GM19193 (cell line): ENCODE measurements at regions not wholly inside any gene's neighbourhood (a gene's known extent, or its start where the extent isn't known, plus 50 kb on each side); places are given as distances from the start of the nearest gene placed in this dataset.

Source experiments
- POLR2A ChIP-seq: IDR thresholded peaks from 4 replicates; pipeline ENCODE4 v1.6.1; 2011; ENCODE audit not compliant: insufficient read depth, insufficient read length; ENCODE audit errors: extremely low read depth

DNA sequence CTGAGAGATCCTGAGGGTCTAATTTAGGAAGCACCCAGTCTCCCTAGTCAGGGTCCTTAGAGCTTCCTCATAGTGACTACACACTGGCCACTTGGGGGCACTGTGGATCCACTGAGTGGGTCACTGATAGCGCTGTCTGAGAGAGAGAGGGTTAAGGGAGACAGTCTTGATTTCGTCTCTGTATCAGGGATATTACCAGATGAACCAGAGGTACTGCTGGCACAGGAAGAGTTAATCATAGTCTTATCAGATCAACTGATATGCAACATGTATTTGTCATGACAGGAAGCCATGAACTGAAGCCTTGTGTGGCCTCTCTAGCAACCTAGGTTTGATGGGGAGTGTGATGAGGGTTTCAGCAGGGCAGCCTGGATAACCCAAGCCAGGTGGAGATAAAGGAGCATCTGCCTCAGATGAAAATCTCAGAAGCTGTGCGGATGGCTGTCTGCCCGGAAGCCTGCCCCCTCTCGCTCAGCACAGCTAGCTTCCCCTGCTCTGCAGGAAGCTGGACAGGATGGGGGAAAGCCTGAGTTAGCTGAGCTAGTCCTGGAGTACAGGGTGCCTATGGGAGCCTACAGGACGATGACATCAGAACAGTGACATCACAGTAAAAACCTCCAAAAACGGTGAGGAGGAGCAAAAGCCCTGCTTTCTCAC lies 214.0 kb upstream of the PRSS1 start:
- TF ChIP-seq POLR2A, result no peak

- no peak for TF ChIP-seq POLR2A
Measured at GRCh38 chr7:142534726-142535122, 214.5 kb upstream of the PRSS1 start.

GRCh38 chr7:142533920-142534319 lies 215.4 kb upstream of the PRSS1 start:
- TF ChIP-seq POLR2A, result no peak

- TF ChIP-seq POLR2A, result no peak
Measured at GRCh38 chr7:142529591-142529990, 219.7 kb upstream of the PRSS1 start.

DNA sequence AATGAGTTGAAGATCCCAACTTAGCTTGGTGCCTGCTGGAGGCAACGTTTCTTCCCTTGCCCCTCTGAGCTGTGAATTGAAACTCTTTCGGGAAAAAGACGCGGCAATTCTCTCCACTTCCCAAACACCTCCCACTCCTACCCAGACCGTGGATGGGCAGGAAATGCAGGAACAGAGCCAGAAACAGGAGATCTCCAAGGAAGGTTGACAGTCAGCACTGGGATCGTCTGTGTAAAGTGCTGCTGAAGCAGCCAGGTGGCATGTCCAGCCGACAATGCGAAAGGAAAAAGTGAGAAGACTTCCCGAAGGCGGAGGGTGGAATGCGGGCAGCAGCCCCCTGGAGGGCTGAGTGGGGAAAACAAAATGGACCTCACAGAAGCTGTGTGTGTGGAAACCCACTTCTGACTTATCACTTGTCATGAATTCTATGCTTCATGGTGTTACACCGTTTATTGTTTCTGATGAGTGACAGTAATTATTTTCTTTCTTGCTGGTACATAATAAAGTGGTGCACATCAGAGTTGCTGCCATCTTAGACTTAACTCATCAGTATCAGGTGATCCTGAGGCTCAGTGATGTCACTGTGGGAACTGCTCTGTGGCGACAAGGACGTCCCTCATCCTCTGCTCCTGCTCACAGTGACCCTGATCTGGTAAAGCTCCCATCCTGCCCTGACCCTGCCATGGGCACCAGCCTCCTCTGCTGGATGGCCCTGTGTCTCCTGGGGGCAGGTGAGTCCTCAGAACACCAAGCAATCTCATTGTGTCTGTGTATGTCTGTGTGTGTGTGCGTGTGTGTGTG lies 220.5 kb upstream of the PRSS1 start:
- no peak for TF ChIP-seq POLR2A

DNA sequence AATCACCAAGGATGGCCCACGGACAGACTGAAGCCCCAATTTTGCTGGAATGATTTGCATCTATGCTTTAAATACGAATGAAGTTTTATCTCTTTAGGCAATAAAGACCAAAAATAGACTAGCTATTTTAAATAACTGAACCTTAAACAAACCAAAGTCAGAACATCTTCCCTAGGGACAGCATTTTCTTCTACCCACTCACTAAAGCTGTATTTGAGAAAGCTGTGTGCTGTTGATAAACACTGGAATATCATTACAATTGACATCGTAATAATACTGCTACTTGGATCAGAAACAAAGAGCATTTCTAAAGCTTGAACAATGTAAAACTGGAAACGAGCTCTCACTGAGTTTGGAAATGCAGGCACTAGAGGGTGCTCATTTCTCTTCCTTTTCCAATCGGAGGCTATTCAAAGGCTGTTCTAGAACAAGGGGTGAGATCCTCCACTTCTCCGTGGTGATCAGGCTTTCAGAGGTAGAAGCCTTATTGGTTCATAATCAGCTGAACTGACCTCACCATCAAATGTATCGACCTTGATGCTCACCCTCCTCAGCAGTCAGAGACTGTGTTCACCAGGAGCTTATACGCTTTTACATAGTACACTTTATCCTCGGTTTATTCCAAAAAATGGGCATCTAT lies 225.3 kb upstream of the PRSS1 start:
- no peak for TF ChIP-seq POLR2A

DNA sequence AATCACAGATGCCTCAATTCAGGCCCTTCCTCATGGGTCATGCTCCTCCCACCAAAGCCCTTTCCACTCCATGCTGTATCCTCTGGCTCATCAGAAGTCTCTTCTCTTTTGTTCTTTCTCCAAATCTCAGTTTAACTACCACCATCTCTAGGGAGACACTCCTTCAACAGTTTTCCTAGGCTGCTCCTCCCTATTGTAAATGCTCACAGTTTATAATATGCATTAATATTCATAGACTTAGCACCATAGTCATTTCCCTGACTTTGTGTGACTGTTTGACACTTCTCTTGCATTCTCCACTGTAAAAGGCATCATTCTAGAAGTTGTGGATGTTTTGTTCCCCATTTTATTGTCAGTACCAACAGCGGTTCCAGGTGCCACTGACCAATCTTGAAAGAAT lies 226.5 kb upstream of the PRSS1 start:
- no peak for TF ChIP-seq POLR2A

DNA sequence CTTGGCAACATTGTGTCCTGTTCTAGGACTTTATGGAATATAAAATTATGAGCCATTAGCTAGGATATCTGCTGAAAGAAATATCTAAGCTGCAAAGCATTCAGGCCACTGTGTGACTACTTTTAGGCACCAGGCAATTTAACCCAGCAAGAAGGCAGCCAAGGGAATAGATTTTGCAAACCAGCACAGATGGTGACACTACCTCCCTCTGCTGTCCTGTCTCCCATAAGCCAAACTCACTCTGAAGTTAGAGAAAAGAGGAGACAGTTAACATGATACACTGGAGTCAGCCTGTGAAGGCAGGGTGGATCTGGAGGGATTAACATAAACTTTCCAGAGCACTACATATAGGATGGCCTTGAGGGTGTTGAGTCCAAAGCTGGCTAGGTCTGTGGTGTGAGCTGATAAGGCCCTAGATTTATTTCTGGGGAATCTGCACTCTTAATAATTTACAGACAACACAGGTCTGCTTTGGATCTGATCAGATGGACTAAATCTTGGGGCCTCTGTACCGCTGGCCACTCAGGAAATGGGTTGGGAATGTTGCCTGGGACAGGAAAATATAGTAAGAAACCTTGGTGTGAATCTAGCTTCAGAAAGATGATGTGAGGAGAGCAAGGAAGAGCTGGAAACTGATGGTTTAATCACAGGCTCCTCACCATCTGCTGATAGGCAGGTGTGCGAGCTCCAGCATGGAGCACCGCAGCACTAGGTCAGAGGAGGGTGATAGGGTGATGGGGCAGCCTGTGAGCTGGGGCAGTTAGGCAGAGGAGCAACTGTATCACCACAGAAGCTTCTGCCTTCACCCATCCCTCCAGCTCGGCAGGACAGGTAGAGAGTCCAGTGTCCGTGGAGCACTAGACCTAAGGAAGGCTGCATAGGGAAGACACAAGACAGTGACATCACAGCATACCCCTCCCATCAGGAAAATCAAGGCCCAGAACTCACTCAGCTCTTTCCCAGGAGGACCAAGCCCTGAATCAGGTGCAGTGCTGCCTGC lies 229.9 kb upstream of the PRSS1 start:
- no peak for TF ChIP-seq POLR2A

- no peak for TF ChIP-seq POLR2A
Measured at GRCh38 chr7:142516038-142516501, 233.2 kb upstream of the PRSS1 start.

DNA sequence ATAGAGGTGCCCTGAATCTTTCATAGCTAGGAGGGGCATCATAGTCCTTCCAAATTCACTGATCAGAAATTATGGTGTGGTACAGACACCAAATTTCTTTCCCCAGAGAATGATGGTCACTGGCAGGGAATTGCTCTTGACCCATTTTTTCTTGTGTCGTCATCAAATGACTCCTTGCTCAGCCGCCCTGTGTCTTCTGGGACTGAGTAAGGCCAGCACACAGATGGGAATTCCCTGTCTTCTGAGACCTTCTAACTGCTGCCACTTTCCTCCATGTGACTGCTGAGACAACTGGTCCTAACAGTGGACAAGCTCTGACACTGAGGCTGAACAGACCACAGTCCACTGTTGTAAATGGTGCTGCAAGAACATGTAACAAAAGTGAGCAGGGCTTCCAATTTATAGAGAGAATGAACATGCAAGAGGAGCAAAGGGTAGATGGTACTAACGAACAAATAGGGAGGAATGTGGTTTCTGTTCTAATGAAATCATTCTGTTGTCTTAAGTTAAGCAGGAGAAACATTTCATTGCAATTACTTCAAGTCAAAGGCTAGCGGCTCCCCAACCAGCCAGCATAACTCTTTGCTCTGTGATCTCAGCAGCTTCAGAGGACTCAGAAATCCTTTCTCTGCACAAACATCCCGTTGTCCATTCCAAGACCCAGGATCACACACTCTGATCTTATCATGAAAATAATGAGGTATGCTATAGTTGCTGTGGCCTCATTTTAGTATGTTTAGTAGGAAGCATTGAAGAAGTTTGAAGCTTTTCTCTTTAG lies 235.9 kb upstream of the PRSS1 start:
- TF ChIP-seq POLR2A, result no peak

GRCh38 chr7:142511801-142512200 lies 237.5 kb upstream of the PRSS1 start:
- no peak for TF ChIP-seq POLR2A

DNA sequence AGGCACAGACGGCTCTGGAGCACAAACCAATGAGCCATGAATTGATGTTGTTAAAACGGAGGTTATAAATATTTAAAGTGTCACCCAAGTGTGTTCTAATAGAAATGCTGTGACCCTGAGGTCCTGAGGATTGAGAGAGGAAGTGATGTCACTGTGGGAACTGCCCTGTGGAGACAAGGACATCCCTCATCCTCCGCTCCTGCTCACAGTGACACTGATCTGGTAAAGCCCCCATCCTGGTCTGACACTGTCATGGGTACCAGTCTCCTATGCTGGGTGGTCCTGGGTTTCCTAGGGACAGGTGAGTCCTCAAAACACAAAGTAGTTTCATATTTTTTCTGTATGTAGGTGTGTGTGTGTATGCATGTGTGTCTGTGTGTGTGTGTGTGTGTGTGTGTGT lies 237.9 kb upstream of the PRSS1 start:
- no peak for TF ChIP-seq POLR2A

DNA sequence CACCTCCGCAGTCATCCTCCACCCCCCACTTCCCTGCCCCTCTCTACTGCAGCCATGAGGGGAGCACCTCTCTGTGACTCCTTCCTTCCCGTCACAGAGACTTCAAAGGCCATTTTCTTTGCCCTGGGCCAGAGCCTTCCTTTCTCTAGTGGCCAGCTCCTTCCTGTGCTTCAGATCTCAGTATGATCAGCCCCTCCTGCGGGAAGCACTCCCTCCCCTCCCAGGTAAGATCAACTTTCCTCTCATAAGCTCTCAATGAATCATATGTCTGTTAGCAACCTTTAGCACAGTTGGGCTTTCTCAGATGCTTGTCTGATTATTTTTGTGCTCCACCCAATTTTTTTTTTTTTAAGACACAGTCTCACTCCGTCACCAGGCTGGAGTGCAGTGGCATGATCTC lies 241.0 kb upstream of the PRSS1 start:
- TF ChIP-seq POLR2A, result no peak

GRCh38 chr7:142507799-142508198 lies 241.5 kb upstream of the PRSS1 start:
- no peak for TF ChIP-seq POLR2A
